DND-41 (cell line): ENCODE measurements at regions not wholly inside any gene's neighbourhood (a gene's known extent, or its start where the extent isn't known, plus 50 kb on each side); places are given as distances from the start of the nearest gene placed in this dataset.

Experiments used
- ATAC-seq: fragments of 200-7000 bp; cut with Tn5 transposase; 3 replicates; pipeline ENCODE4 v1.9.1; 2021; ENCODE audit warnings: low read depth; ENCODE audit not compliant: insufficient read depth
- DNase-seq: peaks from one replicate; pipeline ENCODE4 v3.0.0-alpha.2; 2020
- H2AFZ ChIP-seq: 2 replicates; pipeline ENCODE4 v1.6.0; 2012; ENCODE audit warnings: low read depth, low read length
- H3K27ac ChIP-seq: 2 replicates; pipeline ENCODE4 v1.5.1; 2012; ENCODE audit warnings: low read length, inconsistent platforms
- H3K27me3 ChIP-seq: fragments of 200-600 bp; sonication (generic); 2 replicates; pipeline ENCODE4 v1.6.0; 2012; ENCODE audit warnings: low read length, mild to moderate bottlenecking, inconsistent platforms; ENCODE audit not compliant: insufficient read depth, poor library complexity
- H3K36me3 ChIP-seq: 2 replicates; pipeline ENCODE4 v1.5.1; 2012; ENCODE audit warnings: low read length, inconsistent platforms; ENCODE audit not compliant: insufficient read depth
- H3K4me1 ChIP-seq: 2 replicates; pipeline ENCODE4 v1.5.1; 2012; ENCODE audit warnings: mild to moderate bottlenecking, low read length; ENCODE audit not compliant: insufficient read depth
- H3K4me2 ChIP-seq: 2 replicates; pipeline ENCODE4 v1.6.0; 2012; ENCODE audit warnings: mild to moderate bottlenecking, moderate library complexity, low read length, inconsistent platforms; ENCODE audit not compliant: insufficient read depth
- H3K4me3 ChIP-seq, 2 experiments: fragments of 200-600 bp in 1 of 2; shearing (Covaris generic) in 1 of 2; 2 replicates each; pipeline ENCODE4 v1.5.1; 2012 to 2016; ENCODE audit warnings: inconsistent platforms in 2 of 2, low read length in 2 of 2, mild to moderate bottlenecking in 2 of 2, low read depth in 1 of 2, moderate library complexity in 1 of 2
- H3K79me2 ChIP-seq: 2 replicates; pipeline ENCODE4 v1.6.0; 2012; ENCODE audit warnings: low read length, inconsistent platforms; ENCODE audit not compliant: insufficient read depth
- H3K9ac ChIP-seq: 2 replicates; pipeline ENCODE4 v1.6.0; 2012; ENCODE audit warnings: low read depth, mild to moderate bottlenecking, inconsistent platforms, low read length, moderate library complexity
- H3K9me3 ChIP-seq: 2 replicates; pipeline ENCODE4 v1.5.1; 2012; ENCODE audit warnings: low read length, moderate library complexity, mild to moderate bottlenecking, inconsistent platforms; ENCODE audit not compliant: insufficient read depth, severe bottlenecking
- H4K20me1 ChIP-seq: 2 replicates; pipeline ENCODE4 v1.6.0; 2012; ENCODE audit warnings: low read length; ENCODE audit not compliant: insufficient read depth
- CTCF ChIP-seq: IDR thresholded peaks from 2 replicates; pipeline ENCODE4 v1.5.1; 2012; ENCODE audit warnings: borderline replicate concordance, low read length, moderate library complexity, mild to moderate bottlenecking; ENCODE audit not compliant: poor library complexity, severe bottlenecking; ENCODE audit errors: extremely low read depth
- EZH2 ChIP-seq: IDR thresholded peaks from 3 replicates; pipeline ENCODE4 v1.6.1; 2012; ENCODE audit warnings: borderline replicate concordance, low read depth, mild to moderate bottlenecking, moderate library complexity, low read length, inconsistent platforms; ENCODE audit not compliant: severe bottlenecking

GRCh38 chr19:29113838-29114237 lies 99.1 kb downstream of the UQCRFS1 start:
- Histone ChIP-seq H3K4me3 (no peak overlapping the region), H3K9me3 (no peaks in the 10 kb centered on the region), H3K4me2 (no peak overlapping the region), H3K27ac (no peak overlapping the region), H3K9ac (no peak overlapping the region), H3K79me2 (no peaks in the 10 kb centered on the region), H3K27me3 (no peaks in the 10 kb centered on the region), H2AFZ (no peak overlapping the region), H3K36me3 (no peaks in the 10 kb centered on the region), H4K20me1 (no peaks in the 10 kb centered on the region), H3K4me1 (no peaks in the 10 kb centered on the region)
- no peak for ATAC-seq
- TF ChIP-seq CTCF (no peak), EZH2 (no peak)
- no peak for DNase-seq

- ATAC-seq: no peak
Observed at GRCh38 chr19:29111576-29111975, 101.4 kb downstream of the UQCRFS1 start.

GRCh38 chr19:29107831-29108230 lies 105.1 kb downstream of the UQCRFS1 start:
- Histone ChIP-seq H2AFZ (no peak overlapping the region), H3K4me2 (no peak overlapping the region), H3K4me3 (no peak overlapping the region), H3K9ac (no peak overlapping the region), H3K9me3 (peaks cover 4% of the 10 kb centered on the region), H3K79me2 (no peaks in the 10 kb centered on the region), H3K4me1 (no peaks in the 10 kb centered on the region), H4K20me1 (no peaks in the 10 kb centered on the region; the same call in 1 of the 2 replicates), H3K27ac (no peak overlapping the region), H3K36me3 (no peaks in the 10 kb centered on the region), H3K27me3 (no peaks in the 10 kb centered on the region)
- DNase-seq (no peak), ATAC-seq (no peak)
- TF ChIP-seq CTCF (no peak), EZH2 (no peak)

More at GRCh38 chr19:29111576-29111975, 101.4 kb downstream of the UQCRFS1 start:
- no peaks in the 10 kb centered on the region for H3K4me1 ChIP-seq
- H3K4me2 ChIP-seq: no peak overlapping the region
- H3K27me3 ChIP-seq: no peaks in the 10 kb centered on the region
- H3K27ac ChIP-seq: no peak overlapping the region
- H4K20me1 ChIP-seq: no peaks in the 10 kb centered on the region
- DNase-seq: no peak
- no peak overlapping the region for H2AFZ ChIP-seq
- H3K79me2 ChIP-seq: no peaks in the 10 kb centered on the region
- no peak overlapping the region for H3K9ac ChIP-seq
- H3K4me3 ChIP-seq: no peak overlapping the region
- no peaks in the 10 kb centered on the region for H3K36me3 ChIP-seq
- H3K9me3 ChIP-seq: no peaks in the 10 kb centered on the region
- TF ChIP-seq EZH2: no peak
- no peak for TF ChIP-seq CTCF
